GM04503 (cell line): ENCODE measurements at regions not wholly inside any gene's neighbourhood (a gene's known extent, or its start where the extent isn't known, plus 50 kb on each side); places are given as distances from the start of the nearest gene placed in this dataset.
"Not testable (repeated sequence)": the region's sequence is repeated elsewhere in the genome, so short reads cannot be mapped to it uniquely, and the experiment has no call there.

Source experiments
- DNase-seq: peaks from one replicate; pipeline ENCODE4 v3.0.0-alpha.2; 2012; ENCODE audit warnings: low read depth

GRCh38 chr6:8659404-8660189 is 224.3 kb upstream of the SLC35B3 start:
- DNase-seq, result no peak

GRCh38 chr6:8658416-8658815 is 223.1 kb upstream of the SLC35B3 start:
- DNase-seq, result no peak

GRCh38 chr6:8657522-8657921 is 222.2 kb upstream of the SLC35B3 start:
- no peak for DNase-seq

GRCh38 chr6:8655670-8656454 is 220.5 kb upstream of the SLC35B3 start:
- no peak for DNase-seq

GRCh38 chr6:8652710-8653109 is 217.4 kb upstream of the SLC35B3 start:
- no peak for DNase-seq

- no peak for DNase-seq
Observed at GRCh38 chr6:8651998-8652397, 216.7 kb upstream of the SLC35B3 start.

- DNase-seq, result no peak
Observed at GRCh38 chr6:8645212-8645611, 209.9 kb upstream of the SLC35B3 start.

- no peak for DNase-seq
Observed at GRCh38 chr6:8644306-8644705, 209.0 kb upstream of the SLC35B3 start.

- no peak for DNase-seq
Observed at GRCh38 chr6:8642854-8643253, 207.5 kb upstream of the SLC35B3 start.

- DNase-seq, result no peak
Observed at GRCh38 chr6:8642131-8642530, 206.8 kb upstream of the SLC35B3 start.

- no peak for DNase-seq
Observed at GRCh38 chr6:8639928-8640649, 204.7 kb upstream of the SLC35B3 start.

GRCh38 chr6:8637896-8638597 is 202.7 kb upstream of the SLC35B3 start:
- DNase-seq, result no peak

GRCh38 chr6:8633762-8634161 is 198.4 kb upstream of the SLC35B3 start:
- DNase-seq, result no peak

GRCh38 chr6:8628736-8629135 is 193.4 kb upstream of the SLC35B3 start:
- DNase-seq, result no peak

GRCh38 chr6:8628063-8628462 is 192.7 kb upstream of the SLC35B3 start:
- no peak for DNase-seq

- no peak for DNase-seq
Observed at GRCh38 chr6:8627085-8627861, 191.9 kb upstream of the SLC35B3 start.

GRCh38 chr6:8624665-8625064 is 189.3 kb upstream of the SLC35B3 start:
- no peak for DNase-seq

- no peak for DNase-seq
Observed at GRCh38 chr6:8623441-8623840, 188.1 kb upstream of the SLC35B3 start.

- no peak for DNase-seq
Observed at GRCh38 chr6:8619853-8620252, 184.5 kb upstream of the SLC35B3 start.

GRCh38 chr6:8619408-8619807 is 184.1 kb upstream of the SLC35B3 start:
- DNase-seq, result not testable (repeated sequence)

- DNase-seq, result no peak
Observed at GRCh38 chr6:8608737-8609136, 173.4 kb upstream of the SLC35B3 start.
